ENCODE measurements at regions not wholly inside any gene's neighbourhood (a gene's known extent, or its start where the extent isn't known, plus 50 kb on each side); places are given as distances from the start of the nearest gene placed in this dataset.

DNA sequence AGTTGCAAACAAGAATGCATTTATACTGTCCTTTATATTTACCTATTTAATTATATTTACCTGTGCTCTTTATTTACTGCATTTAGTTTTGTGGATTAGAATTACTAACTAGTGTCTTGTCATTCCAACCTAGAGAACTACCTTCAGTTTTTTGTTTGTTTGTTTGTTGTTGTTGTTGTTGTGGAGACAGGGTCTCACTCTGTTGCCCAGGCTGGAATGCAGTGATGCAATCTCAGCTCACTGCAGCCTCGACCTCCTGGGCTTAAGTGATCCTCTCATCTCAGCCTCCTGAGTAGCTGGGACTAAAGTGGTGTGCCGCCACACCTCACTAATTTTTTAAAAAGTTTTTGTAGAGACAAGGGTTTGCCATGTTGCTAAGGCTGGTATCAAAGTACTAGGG lies 156.4 kb upstream of the AKR1E2 start:
- TF ChIP-seq EP300 (IDR thresholded peaks at IDR 0.05; ENCODE audit: low read depth): no peak
- TF ChIP-seq, protein P1, sequence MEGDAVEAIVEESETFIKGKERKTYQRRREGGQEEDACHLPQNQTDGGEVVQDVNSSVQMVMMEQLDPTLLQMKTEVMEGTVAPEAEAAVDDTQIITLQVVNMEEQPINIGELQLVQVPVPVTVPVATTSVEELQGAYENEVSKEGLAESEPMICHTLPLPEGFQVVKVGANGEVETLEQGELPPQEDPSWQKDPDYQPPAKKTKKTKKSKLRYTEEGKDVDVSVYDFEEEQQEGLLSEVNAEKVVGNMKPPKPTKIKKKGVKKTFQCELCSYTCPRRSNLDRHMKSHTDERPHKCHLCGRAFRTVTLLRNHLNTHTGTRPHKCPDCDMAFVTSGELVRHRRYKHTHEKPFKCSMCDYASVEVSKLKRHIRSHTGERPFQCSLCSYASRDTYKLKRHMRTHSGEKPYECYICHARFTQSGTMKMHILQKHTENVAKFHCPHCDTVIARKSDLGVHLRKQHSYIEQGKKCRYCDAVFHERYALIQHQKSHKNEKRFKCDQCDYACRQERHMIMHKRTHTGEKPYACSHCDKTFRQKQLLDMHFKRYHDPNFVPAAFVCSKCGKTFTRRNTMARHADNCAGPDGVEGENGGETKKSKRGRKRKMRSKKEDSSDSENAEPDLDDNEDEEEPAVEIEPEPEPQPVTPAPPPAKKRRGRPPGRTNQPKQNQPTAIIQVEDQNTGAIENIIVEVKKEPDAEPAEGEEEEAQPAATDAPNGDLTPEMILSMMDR (IDR thresholded peaks at IDR 0.05): no peak
- TF ChIP-seq POLR2A (IDR thresholded peaks at IDR 0.05): no peak
- no peak for TF ChIP-seq POLR2AphosphoS5 (IDR thresholded peaks at IDR 0.05)
- intact Hi-C loops (cut with DNase I; ENCODE audit: low total_unique reads): loop anchor here (10.0 kb wide), 1 partner anchor 885 kb away; the partner anchor contains the start of gene KLF6
- 75 to 85% methylated on average over 2 of the region's 2 CpGs for WGBS, 2 donors (ENCODE audit: low coverage in 1 of 2)
- in situ Hi-C loops (cut with MboI; ENCODE audit: low pct_ligation_motif_present in 1 of 4, low pct_unique_long_range_greater_than_20kb in 1 of 4, low sequenced_read_pairs in 3 of 4): loop anchor here (25.0 kb wide), 3 partner anchors 607 to 1432 kb away; partner anchors contain the start of gene KLF6 (in 1 of the 4)
- H3K4me3 ChIP-seq: no peak overlapping the region
- H3K27me3 ChIP-seq: no peaks in the 10 kb centered on the region
- no peak overlapping the region for H3K27ac ChIP-seq
- H3K4me1 ChIP-seq: peaks cover under 1 to 19% (median 8%) of the 10 kb centered on the region in 4 donors
- no peak for DNase-seq
- H3K9me3 ChIP-seq: no peaks in the 10 kb centered on the region
- no peaks in the 10 kb centered on the region for H3K36me3 ChIP-seq

- in situ Hi-C loops (cut with MboI; ENCODE audit: low pct_ligation_motif_present in 1 of 4, low pct_unique_long_range_greater_than_20kb in 1 of 4, low sequenced_read_pairs in 3 of 4): loop anchor here (25.0 kb wide), 3 partner anchors 601 to 1426 kb away; partner anchors contain the start of gene KLF6 (in 1 of the 4)
- 27 to 31% methylated on average over 8 to 9 of the region's 9 CpGs for WGBS, 2 donors (ENCODE audit: low coverage in 1 of 2)
Observed at GRCh38 chr10:4663162-4663992, 162.6 kb upstream of the AKR1E2 start.

GRCh38 chr10:4662576-4663161 lies 163.3 kb upstream of the AKR1E2 start:
- 60 to 65% methylated on average over 9 of the region's 9 CpGs for WGBS, 2 donors (ENCODE audit: low coverage in 1 of 2)
- Histone ChIP-seq H3K4me3 (no peak overlapping the region), H3K9me3 (no peaks in the 10 kb centered on the region), H3K27me3 (no peaks in the 10 kb centered on the region), H3K4me1 (peaks cover 25 to 44% (median 33%) of the 10 kb centered on the region in 4 donors), H3K36me3 (no peaks in the 10 kb centered on the region), H3K27ac (peak overlapping the region; percentile 89 to 90 (median 90))
- intact Hi-C loops (cut with DNase I; ENCODE audit: low total_unique reads) (loop anchor here (10.0 kb wide), 1 partner anchor 878 kb away; the partner anchor contains the start of gene KLF6), in situ Hi-C loops (cut with MboI; ENCODE audit: low pct_ligation_motif_present in 1 of 4, low pct_unique_long_range_greater_than_20kb in 1 of 4, low sequenced_read_pairs in 3 of 4) (loop anchor here (25.0 kb wide), 3 partner anchors 600 to 1425 kb away; partner anchors contain the start of gene KLF6 (in 1 of the 4))
- TF ChIP-seq, protein P1 (IDR thresholded peaks at IDR 0.05): no peak
- TF ChIP-seq POLR2A (IDR thresholded peaks at IDR 0.05) (no peak), POLR2AphosphoS5 (IDR thresholded peaks at IDR 0.05) (no peak), EP300 (IDR thresholded peaks at IDR 0.05; ENCODE audit: low read depth) (no peak)
- DNase-seq: no peak

More at GRCh38 chr10:4663162-4663992, 162.6 kb upstream of the AKR1E2 start:
- TF ChIP-seq POLR2A (IDR thresholded peaks at IDR 0.05) (peak; percentile 57), POLR2AphosphoS5 (IDR thresholded peaks at IDR 0.05) (peak; percentile 95), EP300 (IDR thresholded peaks at IDR 0.05; ENCODE audit: low read depth) (peak; percentile 96)
- TF ChIP-seq, protein P1 (IDR thresholded peaks at IDR 0.05): no peak
- Histone ChIP-seq H3K27ac (peak overlapping the region; percentile 89 to 90 (median 90)), H3K4me1 (peaks cover 25 to 46% (median 33%) of the 10 kb centered on the region in 4 donors), H3K9me3 (no peaks in the 10 kb centered on the region), H3K4me3 (no peak overlapping the region), H3K27me3 (no peaks in the 10 kb centered on the region), H3K36me3 (no peaks in the 10 kb centered on the region)
- peak; percentile 77 for DNase-seq
- intact Hi-C loops (cut with DNase I; ENCODE audit: low total_unique reads): loop anchor here (10.0 kb wide), 1 partner anchor 879 kb away; the partner anchor contains the start of gene KLF6
